ENCODE measurements at regions not wholly inside any gene's neighbourhood (a gene's known extent, or its start where the extent isn't known, plus 50 kb on each side); places are given as distances from the start of the nearest gene placed in this dataset.

DNA sequence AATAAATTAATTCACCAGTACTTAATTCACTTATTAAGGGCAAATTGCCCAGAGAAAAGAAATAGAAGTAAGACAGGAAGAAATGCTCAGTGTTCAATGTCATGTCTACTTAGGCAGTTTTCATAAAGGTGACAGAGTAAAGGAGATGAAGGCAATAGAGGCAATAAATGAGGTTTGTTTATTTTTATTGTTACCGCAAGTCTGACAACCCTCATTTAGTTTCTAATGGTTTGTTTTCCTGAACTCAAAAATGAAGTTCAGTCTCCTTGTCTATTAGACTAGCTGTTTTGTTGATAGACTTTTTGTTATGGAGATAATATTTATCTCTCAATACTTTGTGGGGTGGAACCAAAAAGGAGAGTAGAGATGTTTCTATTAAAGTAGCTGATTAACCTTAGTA is 258.3 kb downstream of the C3orf38 start:
- no peak for DNase-seq (ENCODE audit: low read depth, low spot score)
- TF ChIP-seq, protein P1, sequence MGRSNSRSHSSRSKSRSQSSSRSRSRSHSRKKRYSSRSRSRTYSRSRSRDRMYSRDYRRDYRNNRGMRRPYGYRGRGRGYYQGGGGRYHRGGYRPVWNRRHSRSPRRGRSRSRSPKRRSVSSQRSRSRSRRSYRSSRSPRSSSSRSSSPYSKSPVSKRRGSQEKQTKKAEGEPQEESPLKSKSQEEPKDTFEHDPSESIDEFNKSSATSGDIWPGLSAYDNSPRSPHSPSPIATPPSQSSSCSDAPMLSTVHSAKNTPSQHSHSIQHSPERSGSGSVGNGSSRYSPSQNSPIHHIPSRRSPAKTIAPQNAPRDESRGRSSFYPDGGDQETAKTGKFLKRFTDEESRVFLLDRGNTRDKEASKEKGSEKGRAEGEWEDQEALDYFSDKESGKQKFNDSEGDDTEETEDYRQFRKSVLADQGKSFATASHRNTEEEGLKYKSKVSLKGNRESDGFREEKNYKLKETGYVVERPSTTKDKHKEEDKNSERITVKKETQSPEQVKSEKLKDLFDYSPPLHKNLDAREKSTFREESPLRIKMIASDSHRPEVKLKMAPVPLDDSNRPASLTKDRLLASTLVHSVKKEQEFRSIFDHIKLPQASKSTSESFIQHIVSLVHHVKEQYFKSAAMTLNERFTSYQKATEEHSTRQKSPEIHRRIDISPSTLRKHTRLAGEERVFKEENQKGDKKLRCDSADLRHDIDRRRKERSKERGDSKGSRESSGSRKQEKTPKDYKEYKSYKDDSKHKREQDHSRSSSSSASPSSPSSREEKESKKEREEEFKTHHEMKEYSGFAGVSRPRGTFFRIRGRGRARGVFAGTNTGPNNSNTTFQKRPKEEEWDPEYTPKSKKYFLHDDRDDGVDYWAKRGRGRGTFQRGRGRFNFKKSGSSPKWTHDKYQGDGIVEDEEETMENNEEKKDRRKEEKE (IDR thresholded peaks at IDR 0.05), result no peak
- TF ChIP-seq TCF12 (IDR thresholded peaks at IDR 0.05; ENCODE audit: low read depth, low read length), result no peak
- TF ChIP-seq POLR2AphosphoS5 (IDR thresholded peaks at IDR 0.05; ENCODE audit: low read length), result no peak
- no peak for TF ChIP-seq SUZ12 (IDR thresholded peaks at IDR 0.05; ENCODE audit: unreplicated experiment)
- no peak for TF ChIP-seq CEBPB (IDR thresholded peaks at IDR 0.05; ENCODE audit: borderline replicate concordance in 1 of 2, low read depth in 2 of 2, low read length in 2 of 2)
- no peak for TF ChIP-seq POLR2A (IDR thresholded peaks at IDR 0.05; ENCODE audit: low read depth, low read length)
- no peak for TF ChIP-seq EGR1 (IDR thresholded peaks at IDR 0.05; ENCODE audit: borderline replicate concordance in 1 of 2, low read depth in 2 of 2, low read length in 2 of 2)
- no peak for TF ChIP-seq SMARCA5 (IDR thresholded peaks at IDR 0.05)
- no peak for TF ChIP-seq MYB (IDR thresholded peaks at IDR 0.05; ENCODE audit: borderline replicate concordance, low read depth, low read length)
- TF ChIP-seq RCOR1 (conservative IDR thresholded peaks at IDR 0.05; ENCODE audit: low read depth, low read length), result no peak
- Histone ChIP-seq H3K4me2 (ENCODE audit: control insufficient read depth, insufficient read depth) (no peak overlapping the region), H4K20me1 (ENCODE audit: control insufficient read depth, insufficient read depth) (no peaks in the 10 kb centered on the region), H3K9ac (ENCODE audit: control insufficient read depth, insufficient read depth, low read length) (no peak overlapping the region), H3K27ac (ENCODE audit: control insufficient read depth, insufficient read depth) (no peak overlapping the region), H2AFZ (ENCODE audit: control insufficient read depth, low read depth, low read length) (no peak overlapping the region), H3K36me3 (ENCODE audit: control insufficient read depth in 2 of 2, insufficient read depth in 2 of 2, low read length in 1 of 2) (no peaks in the 10 kb centered on the region), H3K4me3 (no peak overlapping the region), H3K9me3 (replicated peaks; ENCODE audit: control insufficient read depth, insufficient read depth, low read length) (no peaks in the 10 kb centered on the region), H3K79me2 (ENCODE audit: control insufficient read depth, insufficient read depth, low read length) (no peaks in the 10 kb centered on the region), H3K4me1 (ENCODE audit: control insufficient read depth, insufficient read depth, low read length) (no peaks in the 10 kb centered on the region), H3K27me3 (replicated peaks in 1 of 2; ENCODE audit: control insufficient read depth in 2 of 2, insufficient read depth in 2 of 2, low read length in 1 of 2) (no peaks in the 10 kb centered on the region)
- no peak for ATAC-seq
- no TSS peak for BruUV-seq (replicated peaks)
- no peak for FAIRE-seq
- in situ Hi-C loops (cut with MboI), result no loop called here
- POLR2A ChIA-PET, result no interaction called here
- RAD21 ChIA-PET (ENCODE audit: unreplicated experiment), result no interaction called here
- SMC1A ChIA-PET (ENCODE audit: uncharacterized antibody, unreplicated experiment), result interaction anchor here (1.1 kb wide), 1 partner anchor 17 kb away, joined by 3 read pairs; no protein-coding TSS in a partner anchor
- intact Hi-C loops (cut with micrococcal nuclease; ENCODE audit: unreplicated experiment), result no loop called here
- CTCF ChIA-PET, result interaction anchor here (1.7 kb wide), 1 partner anchor 19 kb away, joined by 3 read pairs; no protein-coding TSS in a partner anchor
- WGBS (ENCODE audit: insufficient coverage, insufficient replicate concordance, low lambda C conversion rate, missing lambda C conversion rate), result 100% methylated on average over 1 of the region's 1 CpG

All from GM12878 (cell line).